HG03045 (cell line): ENCODE measurements at regions not wholly inside any gene's neighbourhood (a gene's known extent, or its start where the extent isn't known, plus 50 kb on each side); places are given as distances from the start of the nearest gene placed in this dataset.
"Not testable (repeated sequence)": the region's sequence is repeated elsewhere in the genome, so short reads cannot be mapped to it uniquely, and the experiment has no call there.

Experiments used
- ATAC-seq: cut with Tn5 transposase; IDR thresholded peaks from one replicate; pipeline ENCODE4 v1.9.1; 2021; ENCODE audit warnings: mild to moderate bottlenecking, moderate library complexity; ENCODE audit not compliant: unreplicated experiment

DNA sequence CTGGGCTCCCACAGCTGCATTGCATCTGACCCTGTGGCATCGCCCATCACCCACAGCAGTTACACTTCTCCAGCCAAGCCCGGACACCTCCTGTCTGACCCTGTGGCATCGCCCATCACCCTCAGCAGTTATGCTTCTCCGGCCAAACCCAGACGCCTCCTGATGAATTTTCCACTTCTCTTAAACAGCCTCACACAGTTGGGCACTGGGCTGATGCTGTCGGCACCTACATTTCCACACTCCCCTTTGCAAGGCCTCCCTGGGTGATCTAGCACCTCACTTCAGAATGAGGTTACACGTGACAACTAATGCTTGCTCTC, 175.2 kb upstream of the ARID1B start:
- ATAC-seq = no peak

DNA sequence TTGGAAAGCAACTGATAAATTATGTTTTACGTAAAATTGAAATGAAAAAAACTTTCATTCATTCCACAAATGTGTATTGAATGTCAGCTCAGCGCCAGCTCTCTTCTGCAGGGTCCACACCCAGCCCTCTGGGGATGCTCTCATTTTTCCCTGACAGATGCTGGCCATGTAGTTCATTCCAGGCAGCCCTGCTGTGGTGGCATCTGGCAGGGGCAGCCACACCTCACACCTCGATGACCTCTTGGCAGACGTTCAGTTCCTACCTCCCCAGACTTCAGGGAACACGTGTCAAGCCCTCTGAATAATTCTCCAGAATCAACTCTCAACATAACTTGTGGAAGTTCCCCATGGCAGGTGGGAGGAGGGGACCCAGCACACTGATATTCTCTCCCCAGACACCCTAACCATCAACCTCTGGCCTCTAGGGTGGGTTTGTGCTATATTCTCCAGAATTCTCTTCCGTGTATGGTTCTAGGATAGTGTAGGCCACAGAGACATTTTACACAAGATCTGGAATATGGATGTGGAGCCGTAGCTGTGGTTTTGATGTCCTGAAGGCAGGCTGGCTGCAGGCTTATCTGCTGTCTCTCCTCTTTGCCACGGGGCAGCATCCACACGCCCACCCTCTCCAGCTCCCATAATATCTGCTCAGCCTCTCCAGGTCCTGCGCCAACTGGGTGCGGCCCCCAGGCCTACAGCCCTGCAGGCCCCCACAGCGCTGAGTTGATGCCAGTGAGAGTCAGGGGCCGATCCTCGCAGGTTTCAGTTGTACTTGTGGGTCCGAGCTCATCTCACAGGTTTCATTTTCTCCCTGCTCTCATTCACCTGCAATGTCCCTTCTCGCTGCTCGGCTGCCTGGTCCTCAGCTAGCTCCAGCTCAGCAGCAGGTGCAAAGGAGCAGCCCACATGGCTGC, 175.8 kb upstream of the ARID1B start:
- no peak for ATAC-seq

DNA sequence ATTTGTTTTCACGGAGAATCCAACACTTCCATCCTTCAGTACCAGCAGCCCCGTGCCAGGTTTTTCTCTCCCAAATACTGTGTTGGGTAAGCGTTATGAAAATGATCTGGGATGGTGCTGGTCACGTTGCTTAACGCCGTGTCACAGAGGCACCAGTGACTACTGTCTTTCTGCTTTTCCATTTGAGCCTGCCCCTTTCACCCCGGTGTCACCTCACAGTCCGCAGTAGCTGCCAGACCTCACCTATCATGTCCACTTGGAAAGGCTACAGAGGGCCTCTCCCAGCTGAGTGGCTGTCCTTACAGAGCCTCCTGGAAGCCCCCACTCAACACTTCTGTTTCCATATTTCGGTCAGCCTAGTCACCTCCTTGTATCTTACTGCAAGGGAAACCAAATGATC, 176.5 kb upstream of the ARID1B start:
- ATAC-seq = no peak

DNA sequence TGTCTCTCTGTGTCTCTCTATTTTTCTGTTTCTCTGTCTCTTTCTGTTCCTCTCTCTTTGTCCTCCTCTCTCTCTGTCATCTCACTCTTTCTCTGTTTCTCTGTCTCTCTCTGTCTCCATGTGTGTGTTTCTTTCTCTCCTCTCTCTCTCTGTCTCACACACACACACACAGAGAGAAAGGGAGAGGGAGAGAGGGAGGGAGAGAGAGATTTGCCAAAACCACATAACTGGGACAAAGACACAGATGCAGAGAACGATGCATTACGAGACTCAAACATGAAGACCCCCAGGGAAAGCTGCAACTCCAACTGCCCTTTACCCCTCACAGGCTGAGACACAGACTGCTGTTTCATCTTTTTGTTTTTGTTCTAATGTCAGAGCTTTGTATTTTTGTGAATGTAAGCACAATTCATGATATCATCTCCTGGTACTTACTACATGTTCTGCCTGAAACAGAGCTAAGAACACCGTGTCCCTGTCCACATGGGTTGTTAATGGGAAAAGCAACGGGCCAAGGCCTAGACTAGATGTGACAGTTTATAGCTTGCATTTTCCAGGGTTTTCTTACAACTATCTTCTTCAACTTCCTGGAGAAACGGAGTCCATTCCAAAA, 177.1 kb upstream of the ARID1B start:
- no peak for ATAC-seq

DNA sequence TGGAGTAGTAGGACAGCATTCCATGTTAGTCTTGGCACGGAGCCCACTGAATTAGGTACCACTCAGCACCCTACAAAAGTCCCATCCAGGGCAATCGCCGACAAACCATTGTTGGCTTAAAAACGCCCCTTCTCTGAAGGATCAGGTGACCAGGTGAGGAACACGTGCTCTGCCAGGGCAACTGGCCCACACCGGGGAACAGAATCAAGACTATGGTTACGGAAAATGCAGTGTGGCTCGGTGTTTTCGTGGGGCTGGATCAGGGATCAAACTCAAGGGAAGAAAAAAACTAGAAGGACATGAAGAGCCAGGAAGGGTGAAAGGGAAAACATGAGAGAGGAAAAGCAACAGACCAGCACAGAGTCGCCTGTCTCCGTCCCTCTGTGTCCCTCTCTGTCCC, 177.8 kb upstream of the ARID1B start:
- ATAC-seq = no peak

DNA sequence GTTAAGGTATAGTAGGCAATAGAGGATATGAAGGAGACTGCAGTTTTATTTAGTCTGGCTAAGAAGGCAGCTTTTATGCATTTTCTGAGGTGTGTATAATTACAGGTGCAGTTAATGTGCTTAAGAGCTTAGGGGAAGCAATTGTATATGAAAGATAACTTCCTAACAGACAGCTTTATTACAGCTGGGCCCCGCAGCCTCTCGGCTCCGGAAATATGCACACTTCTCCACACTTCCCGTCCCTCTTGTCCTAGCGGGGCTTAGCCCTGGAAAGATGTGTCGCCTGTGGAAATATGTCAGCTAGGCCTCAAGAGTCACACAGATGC, 178.4 kb upstream of the ARID1B start:
- ATAC-seq = no peak

DNA sequence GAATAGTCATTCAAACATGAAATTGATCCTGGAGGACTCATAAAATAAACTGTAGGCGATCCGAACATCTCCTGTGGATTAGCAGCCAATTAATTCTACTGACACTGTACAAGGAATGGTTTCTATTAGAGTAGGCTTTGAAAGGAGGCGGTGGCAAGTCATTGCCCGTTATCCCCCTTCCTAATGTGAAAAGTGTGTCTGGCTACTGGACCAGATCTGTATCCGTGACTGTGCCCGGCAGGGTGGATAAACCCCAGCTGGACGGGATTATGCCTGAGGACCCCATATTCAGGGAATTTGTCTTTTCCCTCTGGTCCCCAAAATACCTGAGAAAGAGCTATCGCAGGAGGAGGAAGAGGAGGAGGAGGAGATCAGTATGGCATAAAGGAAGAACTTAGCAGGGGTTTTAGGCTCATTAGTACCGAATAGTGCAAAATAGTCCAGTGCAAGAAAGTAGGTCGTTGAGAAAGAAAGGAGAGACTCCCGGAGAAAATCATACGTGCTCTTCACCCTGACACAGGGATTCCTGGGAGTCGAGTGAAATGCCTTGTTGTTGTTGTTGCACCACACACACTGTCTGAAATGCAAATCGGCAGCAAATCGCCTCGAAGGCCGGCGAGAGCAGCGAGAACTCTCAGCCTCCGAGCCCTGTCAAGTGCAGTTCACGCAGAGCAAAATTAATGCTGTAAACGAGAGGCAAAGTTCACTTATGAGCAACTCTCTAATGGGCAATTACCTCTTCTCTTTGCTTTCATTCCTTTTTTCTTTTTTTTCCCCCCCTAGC, 178.9 kb upstream of the ARID1B start:
- ATAC-seq = no peak

DNA sequence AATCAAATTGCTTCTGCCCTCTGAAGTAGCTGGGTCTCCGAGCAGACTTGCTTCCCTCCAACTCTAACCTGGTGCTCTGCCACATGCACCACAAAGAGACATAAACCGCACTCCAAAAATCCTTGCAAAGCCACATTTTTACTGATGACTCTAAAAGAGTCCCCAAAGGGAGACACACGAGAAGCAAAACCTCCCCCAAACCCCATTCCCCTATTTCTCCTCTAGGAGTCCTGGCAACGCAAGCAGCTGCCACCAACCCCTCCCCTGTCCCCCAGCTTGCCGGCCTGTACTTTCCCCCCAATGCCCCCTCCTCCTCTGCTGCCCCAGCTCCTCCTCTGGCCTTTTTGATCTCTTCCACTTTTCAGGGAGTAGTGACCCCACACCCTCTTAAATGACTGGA, 180.1 kb upstream of the ARID1B start:
- ATAC-seq = no peak

DNA sequence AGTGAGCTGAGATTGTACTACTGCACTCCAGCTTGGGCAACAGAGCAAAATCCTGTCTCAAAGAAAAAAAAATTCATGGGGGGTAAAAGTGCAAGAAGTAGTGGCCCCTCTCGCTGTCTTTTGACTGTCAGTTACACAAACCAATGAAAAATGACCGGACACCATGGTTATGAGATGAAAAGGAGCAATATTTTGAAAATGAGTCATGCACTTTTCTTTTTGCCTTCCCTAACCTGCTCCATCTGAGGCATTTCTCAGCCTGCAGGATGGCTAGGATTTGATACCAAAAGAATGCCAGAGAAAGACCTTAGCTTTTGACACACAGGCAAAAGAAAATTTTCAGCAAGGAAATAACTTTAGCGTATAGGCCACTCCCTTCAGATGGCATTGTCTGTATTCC, 181.7 kb upstream of the ARID1B start:
- no peak for ATAC-seq

DNA sequence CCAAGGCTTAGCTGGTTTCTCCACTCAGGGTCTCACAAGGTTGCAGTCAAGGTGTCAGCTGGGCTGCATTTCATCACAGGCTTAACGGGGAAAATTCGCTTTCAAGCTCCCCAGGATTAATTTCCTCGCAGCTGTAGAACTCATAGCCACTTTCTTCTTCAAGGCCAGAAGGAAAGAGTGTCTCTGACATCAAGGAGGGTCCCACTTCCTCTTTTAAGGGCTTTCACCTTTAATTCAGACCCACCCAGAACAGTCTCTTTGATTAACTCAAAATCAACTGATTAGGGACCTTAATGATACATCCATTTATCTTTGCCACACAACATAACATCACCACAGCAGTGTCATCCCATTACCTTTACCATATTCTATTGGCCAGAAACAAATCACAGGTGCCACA, 183.3 kb upstream of the ARID1B start:
- ATAC-seq = no peak

DNA sequence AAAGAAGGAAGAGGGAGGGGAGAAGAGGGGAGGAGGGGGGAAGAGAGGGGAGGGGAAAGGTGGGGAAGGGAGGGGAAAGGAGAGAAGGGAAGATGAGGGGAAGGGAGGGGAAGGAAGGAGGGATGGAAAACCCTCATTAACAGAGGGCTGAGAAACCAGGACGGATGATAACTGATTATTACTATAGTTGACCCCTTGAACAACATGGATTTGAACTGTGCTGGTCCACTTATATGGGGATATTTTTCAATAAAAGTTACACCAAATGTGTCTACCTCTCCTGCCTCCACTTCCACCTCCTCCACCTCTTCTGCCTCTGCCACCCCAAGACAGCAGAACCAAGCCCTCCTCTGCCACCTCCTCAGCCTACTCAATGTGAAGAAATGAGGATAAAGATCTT, 184.1 kb upstream of the ARID1B start:
- no peak for ATAC-seq

DNA sequence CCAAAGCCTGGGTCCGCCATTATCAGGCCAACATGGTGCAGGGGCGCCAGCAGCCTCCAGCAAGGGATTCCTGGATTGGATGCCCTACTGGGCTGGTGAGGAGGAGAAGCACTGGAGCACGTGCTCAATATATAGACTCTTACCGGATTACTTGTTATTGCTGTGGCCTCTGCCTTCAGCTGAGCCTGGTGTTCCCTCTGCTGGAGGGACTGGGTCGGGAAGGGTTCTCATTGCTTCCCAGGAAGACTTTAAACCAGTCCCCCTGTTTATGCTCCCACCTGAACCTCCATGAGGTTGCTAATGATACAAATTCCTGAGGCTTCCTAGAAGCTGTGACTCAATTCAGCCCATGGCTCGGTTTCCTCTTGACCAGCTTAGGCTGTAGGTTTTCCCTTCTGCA, 186.7 kb upstream of the ARID1B start:
- no peak for ATAC-seq

DNA sequence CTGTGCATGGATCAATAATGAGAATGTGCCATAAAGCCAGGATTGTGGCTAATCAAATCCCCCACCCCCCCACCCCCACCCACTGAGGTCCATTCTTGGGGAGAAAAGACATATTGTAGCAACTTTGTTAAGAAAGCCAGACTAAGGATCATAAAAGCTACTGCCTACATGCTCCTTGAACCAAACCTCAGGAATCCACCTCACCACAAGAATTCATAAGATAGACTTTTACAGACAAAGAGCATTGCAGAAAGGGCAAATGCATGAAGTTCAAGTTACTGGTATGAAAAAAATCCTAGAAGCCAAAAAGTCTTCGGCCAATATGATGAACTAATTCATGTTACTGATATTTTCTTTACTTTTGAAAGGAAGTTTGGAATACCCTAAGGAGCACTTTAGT, 187.9 kb upstream of the ARID1B start:
- ATAC-seq = no peak

DNA sequence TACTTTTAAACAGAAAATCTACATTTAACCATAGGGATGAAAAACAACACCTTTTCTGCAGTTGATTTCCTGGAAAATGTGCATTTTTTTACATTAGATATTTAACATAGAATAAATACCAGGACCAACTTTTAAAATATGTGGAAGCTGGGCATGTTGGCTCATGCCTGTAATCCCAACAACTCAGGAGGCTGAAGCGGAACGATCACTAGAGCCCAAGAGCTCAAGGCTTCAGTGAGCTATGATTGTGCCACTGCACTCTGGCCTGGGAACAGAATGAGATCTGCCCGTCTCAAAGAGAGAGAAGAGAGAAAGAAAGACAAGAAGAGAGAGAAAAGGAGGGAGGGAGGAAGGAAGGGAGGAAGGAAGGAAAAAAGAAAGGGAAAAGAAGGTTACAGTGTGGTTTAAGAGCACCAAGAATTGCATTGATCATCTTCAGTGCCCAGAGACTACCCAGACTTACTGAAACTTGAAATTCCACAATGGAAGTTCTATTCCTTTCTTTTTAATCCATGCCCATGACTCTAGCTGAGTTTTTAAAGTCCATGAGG, 189.4 kb upstream of the ARID1B start:
- no peak for ATAC-seq

DNA sequence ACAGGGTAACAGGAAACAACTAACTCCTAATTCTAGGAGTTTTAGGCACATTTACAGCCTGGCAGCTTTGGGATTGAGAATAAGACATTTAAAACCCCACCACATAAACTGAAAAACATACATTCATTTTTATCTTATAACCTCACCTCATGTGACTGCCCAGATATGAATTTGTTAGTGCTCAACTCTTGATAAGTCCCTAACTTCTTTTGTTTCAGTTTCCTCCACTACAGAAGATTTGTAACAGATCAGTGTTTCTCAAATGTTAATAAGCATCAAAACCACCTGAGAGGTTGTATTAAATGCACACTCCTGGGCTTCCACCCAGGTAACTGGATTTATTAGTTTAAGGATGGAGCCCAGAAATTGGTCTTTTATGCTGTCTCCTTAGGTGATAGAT, 190.1 kb upstream of the ARID1B start:
- no peak for ATAC-seq

DNA sequence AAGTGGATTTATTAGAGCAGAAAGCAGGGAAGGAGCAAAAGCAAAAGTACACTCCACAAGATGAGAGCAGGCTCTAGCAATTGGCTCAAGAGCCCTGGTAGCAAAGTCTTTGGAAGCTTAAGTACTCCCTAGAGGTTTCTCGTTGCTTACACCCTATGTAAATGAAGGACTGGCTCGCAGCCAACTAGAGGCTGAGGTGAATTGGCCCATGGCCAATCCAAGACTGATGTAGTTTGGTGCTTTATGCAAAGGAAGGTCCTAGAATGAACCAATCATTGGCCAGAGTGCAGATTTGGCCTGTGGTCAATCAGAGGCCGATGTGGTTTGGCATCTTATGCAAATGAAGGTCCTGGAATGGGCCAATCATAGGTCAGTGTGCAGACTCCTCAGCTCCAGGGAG, 191.3 kb upstream of the ARID1B start:
- ATAC-seq = no peak

DNA sequence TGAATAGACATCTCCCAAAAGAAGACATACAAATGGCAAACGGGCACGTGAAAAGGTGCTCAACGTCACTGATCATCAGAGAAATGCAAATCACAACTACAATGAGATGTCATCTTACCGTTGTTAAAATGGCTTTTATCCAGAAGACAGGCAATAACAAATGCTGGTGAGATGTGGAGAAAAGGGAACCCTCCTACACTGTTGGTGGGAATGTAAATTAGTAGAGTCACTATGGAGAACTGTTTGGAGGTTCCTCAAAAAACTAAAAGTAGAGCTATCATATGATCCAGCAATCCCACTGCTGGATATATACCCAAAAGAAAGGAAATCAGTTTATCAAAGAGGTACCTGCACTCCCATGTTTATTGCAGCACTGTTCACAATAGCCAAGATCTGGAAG, 193.1 kb upstream of the ARID1B start:
- not testable (repeated sequence) for ATAC-seq

DNA sequence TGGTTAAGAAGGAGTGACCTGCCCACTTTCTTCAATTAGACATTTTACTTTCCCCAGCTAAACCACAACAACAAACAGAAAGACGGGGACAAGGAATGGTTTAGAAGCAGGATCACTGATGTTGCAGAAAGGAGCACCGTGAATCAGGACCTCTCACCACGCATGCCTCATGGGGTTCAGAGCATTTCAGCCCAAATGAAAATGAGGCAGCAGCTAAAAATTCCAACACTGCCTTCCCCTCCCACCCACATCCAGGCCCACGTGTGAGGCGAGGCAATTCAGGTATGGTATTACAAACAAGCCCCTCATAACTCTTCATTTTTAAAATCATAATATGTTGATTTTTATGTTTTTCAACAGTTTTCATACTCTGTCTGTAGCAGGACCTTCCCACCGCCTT, 194.1 kb upstream of the ARID1B start:
- ATAC-seq = no peak

DNA sequence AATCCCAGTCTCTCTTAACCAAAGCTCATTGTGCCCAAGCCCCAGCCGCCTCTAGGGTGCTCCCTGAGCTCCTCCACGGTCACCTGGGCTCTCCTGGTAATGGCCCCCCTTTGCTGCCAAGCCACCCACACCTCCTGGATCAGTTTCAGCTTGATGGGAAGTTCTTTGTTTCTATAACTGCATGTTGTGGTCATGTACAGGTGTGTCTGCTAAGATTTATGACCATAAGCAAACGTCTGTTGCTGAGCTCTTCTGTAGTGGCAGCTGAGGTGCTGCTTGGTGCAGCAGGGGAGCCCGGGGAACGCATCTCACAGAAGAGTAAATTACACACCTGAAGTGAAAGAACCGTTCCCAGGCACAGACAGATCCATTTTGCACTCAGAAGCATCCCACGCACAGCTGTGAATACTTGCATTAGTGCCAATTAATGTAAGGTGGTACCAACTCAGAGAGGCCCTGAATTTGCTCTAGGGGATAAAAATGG, 194.6 kb upstream of the ARID1B start:
- no peak for ATAC-seq

DNA sequence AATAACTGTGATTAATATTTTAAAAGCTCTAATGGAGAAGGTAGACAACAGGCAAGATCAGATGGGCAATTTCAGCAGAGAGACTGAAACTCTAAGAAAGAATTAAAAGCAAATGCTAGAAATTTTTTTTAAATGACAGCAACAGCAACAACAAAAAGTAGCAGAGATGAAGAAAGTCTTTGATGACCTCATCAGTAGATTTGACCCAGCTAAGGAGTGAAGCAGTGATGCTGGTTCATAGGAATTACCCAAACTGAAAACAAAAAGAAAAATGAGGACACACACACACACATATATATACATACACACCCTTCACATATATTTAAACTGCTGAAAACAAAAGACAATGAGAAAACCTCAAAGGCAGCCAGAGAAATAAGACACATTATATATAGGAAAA, 197.6 kb upstream of the ARID1B start:
- no peak for ATAC-seq

DNA sequence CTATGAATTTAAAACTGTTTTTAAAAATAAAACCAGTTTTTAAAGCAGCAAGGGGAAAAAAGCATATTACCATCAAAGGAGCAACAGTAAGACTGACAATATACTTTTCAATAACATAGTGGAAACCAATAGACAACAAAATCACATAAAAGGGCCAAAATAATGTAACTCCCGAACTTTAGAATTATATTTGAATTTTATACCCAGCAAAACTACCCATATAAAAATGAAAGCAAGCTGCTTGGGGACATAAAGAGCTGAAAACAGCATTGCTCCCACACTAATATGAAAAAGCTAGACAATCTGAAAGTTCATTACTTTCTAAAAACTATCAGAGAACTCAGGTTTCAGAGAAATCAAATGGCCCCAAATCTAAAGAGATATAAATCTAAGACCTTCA, 199.4 kb upstream of the ARID1B start:
- no peak for ATAC-seq

DNA sequence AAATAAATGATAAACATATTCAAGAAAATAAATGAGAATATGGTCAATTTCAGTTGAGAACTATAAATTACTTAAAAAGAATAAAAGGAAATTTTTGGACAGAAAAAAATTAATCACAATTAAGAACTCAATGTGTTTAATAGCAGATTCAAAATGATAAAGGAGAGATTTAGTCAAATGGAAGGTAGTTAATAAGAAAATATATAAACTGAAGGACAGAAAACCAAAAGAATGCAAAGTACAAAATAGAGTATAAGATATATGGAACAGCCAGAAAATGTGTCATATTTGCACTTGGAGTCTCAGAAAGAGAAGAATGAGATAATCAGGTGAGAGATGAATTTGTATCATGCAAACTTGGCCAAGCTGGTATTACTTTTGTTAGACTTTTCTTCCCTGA, 201.8 kb upstream of the ARID1B start:
- no peak for ATAC-seq
